Heart left ventricle (tissue), 16 donors: ENCODE measurements at regions not wholly inside any gene's neighbourhood (a gene's known extent, or its start where the extent isn't known, plus 50 kb on each side); places are given as distances from the start of the nearest gene placed in this dataset.
A peak's percentile ranks its signal among the peaks of the same experiment; 100 is the strongest.

Source experiments
- ATAC-seq, 4 donors: fragments of 200-7000 bp; cut with Tn5 transposase; one replicate each; pipeline ENCODE4 v1.9.1; 2020 to 2022; ENCODE audit warnings: moderate library complexity in 4 of 4, mild to moderate bottlenecking in 3 of 4, moderate number of reproducible peaks in 1 of 4
- DNase-seq, 5 donors: peaks; one replicate each; pipeline ENCODE4 v3.0.0-alpha.2; 2020
- H3K27ac ChIP-seq, 12 donors: fragments of 200-600 bp; sonication (generic) in 4 of 12; one replicate each; pipeline versions ENCODE4 v1.5.0 to v1.8.0; 2016 to 2022; ENCODE audit warnings: mild to moderate bottlenecking in 2 of 12
- H3K27me3 ChIP-seq, 9 donors: fragments of 200-600 bp; sonication (generic) in 2 of 9; one replicate each; pipeline versions ENCODE4 v1.5.1 to v1.8.0; 2016 to 2022; ENCODE audit warnings: mild to moderate bottlenecking in 3 of 9
- H3K36me3 ChIP-seq, 9 donors: fragments of 200-600 bp; sonication (generic) in 2 of 9; one replicate each; pipeline versions ENCODE4 v1.5.0 to v1.8.0; 2018 to 2022; ENCODE audit warnings: mild to moderate bottlenecking in 2 of 9
- H3K4me1 ChIP-seq, 12 donors: fragments of 200-600 bp; sonication (generic) in 4 of 12; one replicate each; pipeline versions ENCODE4 v1.5.0 to v1.8.0; 2016 to 2022; ENCODE audit warnings: mild to moderate bottlenecking in 3 of 12
- H3K4me3 ChIP-seq, 12 donors: fragments of 200-600 bp; sonication (generic) in 4 of 12; one replicate each; pipeline versions ENCODE4 v1.5.0 to v1.8.0; 2017 to 2022; ENCODE audit warnings: mild to moderate bottlenecking in 9 of 12, moderate library complexity in 4 of 12
- H3K9me3 ChIP-seq, 12 donors: fragments of 200-600 bp; sonication (generic) in 4 of 12; one replicate each; pipeline versions ENCODE4 v1.5.0 to v1.8.0; 2016 to 2022; ENCODE audit warnings: mild to moderate bottlenecking in 1 of 12
- POLR2A ChIP-seq, 2 donors: fragments of 450-650 bp; IDR thresholded peaks; one replicate each; pipeline ENCODE4 v1.6.1; 2017; ENCODE audit warnings: antibody characterized with exemption in 2 of 2, mild to moderate bottlenecking in 2 of 2, moderate library complexity in 2 of 2
- WGBS, 4 donors: extraction: QIAGEN DNeasy Blood & Tissue Kit in 2 of 4; methylation state at CpG; one replicate each; pipeline versions ENCODE4 v1.1.5 to v1.1.7; 2013 to 2018; 5-methylcytosine and 5-hydroxymethylcytosine counted together
- intact Hi-C, 10 donors: fragments of 100-400 bp; cut with DNase I; formaldehyde crosslinking; loops; one replicate each; pipeline versions ENCODE4 v1.11.1 to v1.14.2; 2022
- TF ChIP-seq, protein P1 (sequence below), 12 donors: fragments of 200-600 bp; sonication (generic) in 4 of 12; IDR thresholded peaks; one replicate each; pipeline versions ENCODE4 v1.5.0 to v1.8.0; 2018 to 2022; ENCODE audit warnings: antibody characterized with exemption in 12 of 12, mild to moderate bottlenecking in 5 of 12
- donor health status: ischemic (EF 13 %, LVEDD 7.1; RV severe dilation, severe dysfunction).
- donor health status: healthy with polysubstance abuse.
- donor health status: DM: no; HTN: yes; CAD: no.
- donor health status: DM: no; HTN: no; CAD: no.
- donor health status: ischemic (EF 25% LVEDD 6.9; RV normal size, moderate dysfunction).
- donor health status: ischemic (EF 25% LVEDD 5.7; RV mildly dilated, moderate dysfunction).
- donor health status: healthy.
- donor health status: DM: yes; HTN: yes; CAD: no.
- donor health status: ischemic (EF 35%, LVEDD 5.7; RV mildly dilated, moderate dysfunction).
- donor health status: nonischemic (EF 11% LVEDD 7.7; RV severe dilation, severe dysfunction).
- donor health status: DM: yes; HTN: yes; CAD: no.
- donor health status: PGD.
- donor health status: ischemic (EF 29% LVEDD 5.4; RV normal size, mild dysfunction).
- donor health status: nonischemic (EF 23%, LVEDD 6.1; RV moderate dilation, normal function).

DNA sequence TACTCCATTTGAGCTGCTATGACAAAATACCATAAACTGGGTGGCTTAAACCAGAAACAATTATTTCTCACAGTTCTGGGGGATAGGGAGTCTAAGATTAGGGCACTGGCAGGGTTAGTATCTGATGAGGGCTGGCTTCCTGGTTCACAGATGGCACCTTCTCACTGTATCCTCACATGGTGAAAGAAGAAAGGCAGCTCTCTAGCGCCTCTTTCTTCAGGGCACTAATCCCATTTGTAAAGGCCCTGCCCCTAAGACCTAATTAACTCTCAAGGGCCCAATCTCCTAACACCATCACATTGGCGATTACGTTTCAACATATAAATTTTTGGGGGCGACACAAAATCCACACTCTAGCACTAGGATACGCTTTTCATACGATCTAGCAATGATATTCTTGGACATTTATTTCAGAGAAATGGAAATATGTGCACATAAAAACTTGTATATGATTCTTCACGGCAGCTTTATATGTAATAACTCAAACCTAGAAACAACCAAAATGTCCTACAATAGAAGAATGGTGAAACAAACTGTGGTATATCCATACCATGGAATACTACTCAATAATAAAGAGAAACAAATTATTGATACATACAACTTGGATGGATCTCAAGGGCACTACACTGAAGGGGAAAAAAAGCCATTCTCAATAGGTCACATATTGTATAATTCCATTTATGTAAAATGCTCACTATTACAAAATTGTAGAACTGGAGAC lies 111.0 kb downstream of the BCL2L11 start:
- Histone ChIP-seq H3K4me1 (peaks cover 0 to 15% (median 1%) of the 10 kb centered on the region in 12 donors), H3K36me3 (peaks cover 0 to 2% (median 0%) of the 10 kb centered on the region in 9 donors), H3K27ac (no peak overlapping the region), H3K27me3 (no peaks in the 10 kb centered on the region), H3K4me3 (no peak overlapping the region), H3K9me3 (peaks cover 0 to 29% (median 2%) of the 10 kb centered on the region in 12 donors)
- intact Hi-C loops: loop anchor here in 1 of 10 donors (10.0 kb wide), 1 partner anchor 67 kb away; no protein-coding TSS in a partner anchor
- 89 to 97% (median 94%) methylated on average over 7 of the region's 7 CpGs for WGBS, 4 donors
- ATAC-seq (no peak), DNase-seq (no peak)
- TF ChIP-seq POLR2A (IDR thresholded peaks at IDR 0.05): no peak
- TF ChIP-seq, protein P1, sequence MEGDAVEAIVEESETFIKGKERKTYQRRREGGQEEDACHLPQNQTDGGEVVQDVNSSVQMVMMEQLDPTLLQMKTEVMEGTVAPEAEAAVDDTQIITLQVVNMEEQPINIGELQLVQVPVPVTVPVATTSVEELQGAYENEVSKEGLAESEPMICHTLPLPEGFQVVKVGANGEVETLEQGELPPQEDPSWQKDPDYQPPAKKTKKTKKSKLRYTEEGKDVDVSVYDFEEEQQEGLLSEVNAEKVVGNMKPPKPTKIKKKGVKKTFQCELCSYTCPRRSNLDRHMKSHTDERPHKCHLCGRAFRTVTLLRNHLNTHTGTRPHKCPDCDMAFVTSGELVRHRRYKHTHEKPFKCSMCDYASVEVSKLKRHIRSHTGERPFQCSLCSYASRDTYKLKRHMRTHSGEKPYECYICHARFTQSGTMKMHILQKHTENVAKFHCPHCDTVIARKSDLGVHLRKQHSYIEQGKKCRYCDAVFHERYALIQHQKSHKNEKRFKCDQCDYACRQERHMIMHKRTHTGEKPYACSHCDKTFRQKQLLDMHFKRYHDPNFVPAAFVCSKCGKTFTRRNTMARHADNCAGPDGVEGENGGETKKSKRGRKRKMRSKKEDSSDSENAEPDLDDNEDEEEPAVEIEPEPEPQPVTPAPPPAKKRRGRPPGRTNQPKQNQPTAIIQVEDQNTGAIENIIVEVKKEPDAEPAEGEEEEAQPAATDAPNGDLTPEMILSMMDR (IDR thresholded peaks at IDR 0.05): no peak

DNA sequence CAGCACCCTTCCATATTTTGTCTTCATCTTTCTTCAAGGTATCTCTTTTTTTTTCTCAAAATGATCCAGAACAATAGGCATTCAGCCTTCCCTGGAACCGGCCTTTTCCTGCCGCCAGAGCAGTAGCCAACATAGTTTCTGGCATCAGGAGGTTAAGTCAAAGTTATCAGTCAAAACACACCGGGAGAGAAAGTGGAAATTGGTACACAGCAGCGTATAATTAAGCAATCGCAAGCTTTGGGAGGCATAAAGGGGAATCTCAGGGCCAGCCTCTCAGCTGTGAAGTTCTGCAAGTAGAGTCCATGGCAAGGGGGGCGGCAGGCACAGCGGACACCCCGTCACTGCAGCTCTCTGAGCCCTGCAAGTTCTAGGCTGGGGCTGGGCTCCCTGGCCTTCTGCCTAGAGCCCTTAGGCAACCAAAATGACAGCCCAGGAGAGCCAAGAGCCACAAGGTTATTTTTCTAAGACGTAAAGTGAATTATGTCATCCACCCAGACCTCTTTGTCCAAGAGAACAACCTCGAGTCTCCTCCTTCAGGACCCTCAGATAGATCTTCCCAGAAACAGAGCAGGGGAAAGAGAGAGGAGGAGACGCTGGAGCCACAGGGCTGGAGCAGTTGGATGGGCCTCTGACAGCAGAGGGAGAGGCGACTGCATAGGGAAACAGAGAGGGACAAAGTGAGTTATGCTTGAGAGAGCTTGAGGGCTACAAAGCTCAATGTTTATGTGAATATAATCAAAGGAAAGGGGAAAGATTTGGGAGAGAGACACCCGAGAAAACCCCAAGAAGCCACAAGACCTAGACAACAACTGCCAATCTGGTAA lies 114.7 kb downstream of the BCL2L11 start:
- peak in 1 of 4 donors; percentile 24 for ATAC-seq
- Histone ChIP-seq H3K4me3 (no peak overlapping the region), H3K9me3 (peaks cover 0 to 18% (median 0%) of the 10 kb centered on the region in 12 donors), H3K27me3 (no peaks in the 10 kb centered on the region), H3K27ac (peak overlapping the region in 5 of 12 donors; percentile 2 to 64 (median 17)), H3K36me3 (peaks cover 0 to 2% (median 0%) of the 10 kb centered on the region in 9 donors), H3K4me1 (peaks cover 0 to 20% (median 2%) of the 10 kb centered on the region in 12 donors)
- TF ChIP-seq, protein P1 (IDR thresholded peaks at IDR 0.05): no peak
- no peak for TF ChIP-seq POLR2A (IDR thresholded peaks at IDR 0.05)
- DNase-seq: no peak
- intact Hi-C loops: loop anchor here in 1 of 10 donors (10.0 kb wide), 1 partner anchor 71 kb away; no protein-coding TSS in a partner anchor
- 69 to 74% (median 73%) methylated on average over 11 to 13 of the region's 13 CpGs for WGBS, 4 donors

DNA sequence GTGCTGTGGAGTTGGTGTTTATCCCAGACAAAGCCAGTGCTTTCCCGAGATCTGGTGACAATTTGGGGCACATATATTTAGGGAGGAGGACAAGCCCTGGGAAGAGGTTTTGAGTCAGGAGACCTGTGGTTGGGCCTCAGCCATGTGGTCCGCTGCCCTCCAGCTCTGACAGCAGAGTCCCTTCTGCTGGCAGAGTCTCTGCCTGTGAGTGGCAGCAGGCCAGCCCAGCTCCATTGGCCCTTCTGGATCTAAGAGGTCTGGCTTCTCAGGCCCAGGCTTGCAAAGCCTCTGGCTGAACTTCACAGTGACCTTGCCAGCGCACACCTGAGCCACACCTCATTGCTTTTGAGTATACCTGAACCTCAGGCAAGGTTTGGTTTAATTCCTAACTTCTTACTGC lies 115.3 kb downstream of the BCL2L11 start:
- Histone ChIP-seq H3K9me3 (peaks cover 0 to 13% (median 0%) of the 10 kb centered on the region in 12 donors), H3K27me3 (no peaks in the 10 kb centered on the region), H3K4me1 (peaks cover 0 to 20% (median 2%) of the 10 kb centered on the region in 12 donors), H3K4me3 (no peak overlapping the region), H3K27ac (peak overlapping the region in 5 of 12 donors; percentile 2 to 64 (median 17)), H3K36me3 (peaks cover 0 to 2% (median 0%) of the 10 kb centered on the region in 9 donors)
- peak; percentile 86 to 97 (median 94) for ATAC-seq
- intact Hi-C loops: loop anchor here in 1 of 10 donors (10.0 kb wide), 1 partner anchor 71 kb away; no protein-coding TSS in a partner anchor
- TF ChIP-seq, protein P1 (IDR thresholded peaks at IDR 0.05): no peak
- TF ChIP-seq POLR2A (IDR thresholded peaks at IDR 0.05): no peak
- WGBS, 4 donors: 50 to 66% (median 58%) methylated on average over 2 to 3 of the region's 3 CpGs
- peak; percentile 63 to 78 (median 74) for DNase-seq
